ENCODE measurements at regions not wholly inside any gene's neighbourhood (a gene's known extent, or its start where the extent isn't known, plus 50 kb on each side); places are given as distances from the start of the nearest gene placed in this dataset.

DNA sequence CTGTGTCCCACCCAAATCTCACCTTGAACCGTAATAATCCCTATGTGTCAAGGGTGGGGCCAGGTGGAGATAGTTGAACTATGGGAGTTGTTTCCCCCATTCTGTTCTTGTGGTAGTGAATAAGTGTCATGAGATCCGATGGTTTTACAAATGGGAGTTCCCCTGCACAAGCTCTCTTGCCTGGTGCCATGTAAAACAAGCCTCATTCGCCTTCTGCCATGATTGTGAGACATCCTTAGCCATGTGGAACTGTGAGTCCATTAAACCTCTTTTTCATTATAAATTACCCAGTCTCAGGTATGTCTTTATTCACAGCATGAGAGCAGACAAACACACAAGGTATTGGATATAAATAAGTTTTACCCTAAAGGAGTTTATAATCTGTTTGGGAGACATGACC, 121.2 kb downstream of the MMUT start:
- TF ChIP-seq SUZ12 (IDR thresholded peaks at IDR 0.05; ENCODE audit: extremely low read depth, insufficient read depth, insufficient read length) (no peak), YY1 (IDR thresholded peaks at IDR 0.05; ENCODE audit: insufficient read depth, insufficient read length) (no peak)

All from NT2/D1 (cell line).